Thoracic aorta (tissue), 2 donors: ENCODE measurements at regions not wholly inside any gene's neighbourhood (a gene's known extent, or its start where the extent isn't known, plus 50 kb on each side); places are given as distances from the start of the nearest gene placed in this dataset.

Experiments used
- ATAC-seq: fragments of 150-250 bp; one replicate; pipeline ENCODE4 v1.8.0; 2017; ENCODE audit warnings: low read depth; ENCODE audit not compliant: insufficient number of reproducible peaks, low FRiP score
- DNase-seq: peaks from one replicate; pipeline ENCODE4 v3.0.0-alpha.2; 2020; ENCODE audit warnings: low spot score
- H3K27ac ChIP-seq, 2 donors: fragments of 200-600 bp; sonication (generic); 1 replicate in 1 of 2; 2 replicates in 1 of 2; pipeline ENCODE4 v1.5.1; 2016; ENCODE audit warnings: mild to moderate bottlenecking in 2 of 2, moderate library complexity in 2 of 2
- H3K27me3 ChIP-seq: fragments of 200-600 bp; sonication (generic); replicated peaks from 2 replicates; pipeline ENCODE4 v1.6.0; 2016; ENCODE audit warnings: mild to moderate bottlenecking; ENCODE audit not compliant: insufficient read depth
- H3K36me3 ChIP-seq: fragments of 200-600 bp; sonication (generic); one replicate; pipeline ENCODE4 v1.5.1; 2016
- H3K4me1 ChIP-seq, 2 donors: fragments of 200-600 bp; sonication (generic); 1 replicate in 1 of 2; 2 replicates in 1 of 2; pipeline versions ENCODE4 v1.5.1 to v1.6.0; 2016; ENCODE audit warnings: low read depth in 2 of 2, mild to moderate bottlenecking in 1 of 2; ENCODE audit not compliant: control insufficient read depth in 1 of 2
- H3K4me3 ChIP-seq: fragments of 200-600 bp; sonication (generic); 2 replicates; pipeline ENCODE4 v1.5.1; 2016; ENCODE audit warnings: mild to moderate bottlenecking
- H3K9me3 ChIP-seq: fragments of 200-600 bp; sonication (generic); 2 replicates; pipeline ENCODE4 v1.5.1; 2016
- TF ChIP-seq, protein P1 (sequence below): fragments of 200-600 bp; sonication (generic); IDR thresholded peaks from one replicate; pipeline ENCODE4 v1.5.1; 2019; ENCODE audit warnings: antibody characterized with exemption

DNA sequence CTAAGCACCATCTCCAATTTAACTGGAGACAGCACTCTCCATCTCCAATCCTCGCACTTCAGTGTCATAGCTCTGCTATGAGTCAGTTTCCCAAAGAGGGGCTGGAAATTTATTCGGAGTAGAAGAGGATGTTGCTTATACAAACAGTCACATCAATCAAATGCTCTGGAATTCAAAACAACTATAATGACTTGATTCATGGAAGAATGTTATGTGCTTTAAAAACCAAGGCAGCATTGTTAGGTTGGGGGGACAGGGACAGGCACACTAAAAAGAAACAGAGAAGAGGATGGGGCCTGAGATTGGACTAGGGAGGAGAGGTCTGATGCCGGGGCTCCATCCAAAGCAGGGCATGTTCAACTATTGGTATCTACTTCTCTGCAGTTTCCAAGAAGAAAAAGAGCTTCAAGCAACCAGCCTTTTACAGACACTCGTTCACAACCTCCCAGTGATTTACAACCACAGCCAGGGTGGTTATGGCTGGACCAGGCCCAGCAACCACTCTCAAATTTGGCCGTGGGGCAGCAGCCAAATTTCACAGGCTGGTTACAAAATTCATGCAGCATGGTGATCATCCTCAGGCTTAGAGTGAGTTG lies 117.5 kb upstream of the ZNF366 start:
- no peak overlapping the region for H3K4me3 ChIP-seq
- H3K4me1 ChIP-seq = peaks cover 10 to 27% of the 10 kb centered on the region in 2 donors
- H3K27me3 ChIP-seq = no peaks in the 10 kb centered on the region
- H3K27ac ChIP-seq = no peak overlapping the region
- ATAC-seq (no peak), DNase-seq (no peak)
- H3K9me3 ChIP-seq = no peaks in the 10 kb centered on the region
- TF ChIP-seq, protein P1, sequence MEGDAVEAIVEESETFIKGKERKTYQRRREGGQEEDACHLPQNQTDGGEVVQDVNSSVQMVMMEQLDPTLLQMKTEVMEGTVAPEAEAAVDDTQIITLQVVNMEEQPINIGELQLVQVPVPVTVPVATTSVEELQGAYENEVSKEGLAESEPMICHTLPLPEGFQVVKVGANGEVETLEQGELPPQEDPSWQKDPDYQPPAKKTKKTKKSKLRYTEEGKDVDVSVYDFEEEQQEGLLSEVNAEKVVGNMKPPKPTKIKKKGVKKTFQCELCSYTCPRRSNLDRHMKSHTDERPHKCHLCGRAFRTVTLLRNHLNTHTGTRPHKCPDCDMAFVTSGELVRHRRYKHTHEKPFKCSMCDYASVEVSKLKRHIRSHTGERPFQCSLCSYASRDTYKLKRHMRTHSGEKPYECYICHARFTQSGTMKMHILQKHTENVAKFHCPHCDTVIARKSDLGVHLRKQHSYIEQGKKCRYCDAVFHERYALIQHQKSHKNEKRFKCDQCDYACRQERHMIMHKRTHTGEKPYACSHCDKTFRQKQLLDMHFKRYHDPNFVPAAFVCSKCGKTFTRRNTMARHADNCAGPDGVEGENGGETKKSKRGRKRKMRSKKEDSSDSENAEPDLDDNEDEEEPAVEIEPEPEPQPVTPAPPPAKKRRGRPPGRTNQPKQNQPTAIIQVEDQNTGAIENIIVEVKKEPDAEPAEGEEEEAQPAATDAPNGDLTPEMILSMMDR = no peak
- H3K36me3 ChIP-seq = no peaks in the 10 kb centered on the region

DNA sequence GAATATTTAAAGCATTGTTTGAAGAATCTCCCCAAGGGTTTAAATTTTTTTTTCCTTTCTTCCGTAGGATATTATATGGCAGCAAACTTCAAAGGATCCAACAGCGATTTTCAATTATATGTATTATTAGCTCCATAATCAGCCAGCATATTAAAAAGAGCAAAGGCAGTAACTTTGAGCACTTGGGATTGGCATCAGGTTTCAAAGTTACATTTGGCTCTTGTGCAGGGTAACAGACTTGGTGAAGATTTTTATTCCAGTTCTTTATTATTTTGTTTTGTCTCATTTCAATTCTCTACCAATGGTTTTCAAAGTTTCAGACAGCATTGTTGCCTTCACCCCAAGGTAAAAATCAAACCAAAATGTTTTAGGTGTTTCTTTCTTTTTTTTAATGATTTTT lies 116.7 kb upstream of the ZNF366 start:
- Histone ChIP-seq H3K27me3 (no peaks in the 10 kb centered on the region), H3K9me3 (no peaks in the 10 kb centered on the region), H3K27ac (no peak overlapping the region), H3K36me3 (no peaks in the 10 kb centered on the region), H3K4me3 (no peak overlapping the region), H3K4me1 (peaks cover 10 to 27% of the 10 kb centered on the region in 2 donors)
- TF ChIP-seq, protein P1 = no peak
- no peak for DNase-seq
- ATAC-seq = no peak

DNA sequence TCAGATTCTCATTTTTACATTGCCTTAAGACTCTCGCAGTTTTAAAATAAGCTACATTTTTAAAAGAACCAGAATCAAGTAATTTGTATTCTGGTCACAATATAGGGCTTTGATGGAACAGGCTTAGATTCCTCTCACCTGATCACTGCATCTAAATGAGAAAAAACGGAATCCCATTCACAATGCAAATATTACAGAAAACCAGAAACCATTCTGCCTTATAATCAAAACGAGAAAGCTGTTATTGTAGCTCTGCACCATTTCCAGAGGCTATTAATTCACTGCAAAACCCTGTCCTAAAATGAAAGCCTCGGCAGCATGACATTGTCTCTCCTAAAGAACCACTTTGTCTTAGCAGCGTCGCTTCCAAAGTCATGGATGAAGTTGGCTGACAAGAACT lies 116.1 kb upstream of the ZNF366 start:
- no peaks in the 10 kb centered on the region for H3K36me3 ChIP-seq
- no peaks in the 10 kb centered on the region for H3K27me3 ChIP-seq
- H3K9me3 ChIP-seq = no peaks in the 10 kb centered on the region
- TF ChIP-seq, protein P1 = no peak
- no peak for ATAC-seq
- H3K4me3 ChIP-seq = no peak overlapping the region
- H3K27ac ChIP-seq = no peak overlapping the region
- no peak for DNase-seq
- peaks cover 10 to 27% of the 10 kb centered on the region in 2 donors for H3K4me1 ChIP-seq

DNA sequence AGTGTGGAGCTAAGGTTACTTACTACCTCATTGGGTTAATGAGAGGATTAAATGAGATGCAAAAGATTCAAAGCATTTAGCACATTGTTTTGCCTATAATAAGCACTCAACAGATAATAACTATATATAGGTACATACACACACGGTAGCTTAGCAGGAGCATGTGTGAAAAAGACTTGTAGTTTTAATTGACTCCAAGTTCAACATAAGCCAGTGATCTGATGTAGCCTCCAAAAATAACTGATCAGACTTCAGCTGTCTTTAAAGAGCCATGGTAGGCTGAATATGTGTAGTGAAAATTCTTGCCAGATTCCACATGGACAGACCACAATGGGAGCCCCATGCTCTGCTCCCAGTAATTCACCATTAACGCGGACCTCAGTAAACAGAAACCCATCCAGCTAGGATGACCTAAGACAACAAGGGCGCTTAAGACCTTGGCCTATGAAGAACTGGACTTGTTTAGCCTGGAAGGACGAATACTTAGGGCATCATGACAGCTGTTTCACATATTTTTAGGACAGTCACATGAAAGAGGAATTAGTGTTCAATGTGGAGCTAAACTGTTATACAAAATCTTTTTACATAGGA lies 115.1 kb upstream of the ZNF366 start:
- Histone ChIP-seq H3K9me3 (no peaks in the 10 kb centered on the region), H3K4me3 (no peak overlapping the region), H3K4me1 (peaks cover 10 to 27% of the 10 kb centered on the region in 2 donors), H3K27ac (no peak overlapping the region), H3K27me3 (no peaks in the 10 kb centered on the region), H3K36me3 (no peaks in the 10 kb centered on the region)
- ATAC-seq (no peak), DNase-seq (no peak)
- TF ChIP-seq, protein P1 = no peak

DNA sequence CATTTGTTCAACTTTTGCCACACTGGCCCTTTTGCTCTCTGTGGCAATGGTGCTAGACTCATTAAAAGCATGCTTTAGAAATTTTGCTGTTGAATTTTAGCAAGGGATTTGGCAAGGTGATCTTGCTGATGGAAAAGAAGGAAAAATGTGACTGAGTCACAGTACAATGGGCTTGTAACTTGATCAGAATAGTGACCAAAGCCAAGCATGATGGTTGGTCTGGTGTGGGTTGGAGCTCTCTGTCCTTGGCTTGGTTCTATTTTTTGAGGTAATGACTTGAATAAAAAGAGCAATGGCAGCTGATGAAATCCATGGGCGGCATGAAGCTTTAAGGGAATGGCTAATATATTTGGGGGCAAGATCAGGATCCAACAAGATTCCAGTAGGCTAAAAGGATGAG lies 114.4 kb upstream of the ZNF366 start:
- no peaks in the 10 kb centered on the region for H3K27me3 ChIP-seq
- no peak overlapping the region for H3K27ac ChIP-seq
- no peaks in the 10 kb centered on the region for H3K36me3 ChIP-seq
- H3K4me3 ChIP-seq = no peak overlapping the region
- peaks cover 10 to 27% of the 10 kb centered on the region in 2 donors for H3K4me1 ChIP-seq
- ATAC-seq = no peak
- TF ChIP-seq, protein P1 = no peak
- H3K9me3 ChIP-seq = no peaks in the 10 kb centered on the region
- no peak for DNase-seq
